H9 (cell line): ENCODE measurements at regions not wholly inside any gene's neighbourhood (a gene's known extent, or its start where the extent isn't known, plus 50 kb on each side); places are given as distances from the start of the nearest gene placed in this dataset.

ENCODE experiments used
- DNase-seq: peaks from one replicate; pipeline ENCODE4 v3.0.0-alpha.2; 2017
- H2AFZ ChIP-seq: one replicate; pipeline ENCODE4 v1.6.1; 2013; ENCODE audit warnings: mild to moderate bottlenecking, low read length, control low read depth, moderate library complexity
- H2AK5ac ChIP-seq: 2 replicates; pipeline ENCODE4 v1.6.1; 2013; ENCODE audit warnings: low read length, control low read depth, mixed read lengths; ENCODE audit not compliant: insufficient read length
- H2BK120ac ChIP-seq: one replicate; pipeline ENCODE4 v1.6.1; 2013; ENCODE audit warnings: low read depth, mild to moderate bottlenecking, low read length, control low read depth, inconsistent platforms; ENCODE audit not compliant: poor library complexity, severe bottlenecking
- H2BK12ac ChIP-seq: 2 replicates; pipeline ENCODE4 v1.6.1; 2013; ENCODE audit warnings: low read length, control low read depth, mixed read lengths, low read depth; ENCODE audit not compliant: insufficient read length
- H2BK15ac ChIP-seq: 2 replicates; pipeline ENCODE4 v1.6.1; 2013; ENCODE audit warnings: low read depth, low read length, control low read depth
- H2BK20ac ChIP-seq: one replicate; pipeline ENCODE4 v1.6.1; 2013; ENCODE audit warnings: low read depth, mild to moderate bottlenecking, low read length, control low read depth, inconsistent platforms; ENCODE audit not compliant: poor library complexity, severe bottlenecking
- H2BK5ac ChIP-seq: 2 replicates; pipeline ENCODE4 v1.6.1; 2013; ENCODE audit warnings: low read length, control low read depth, mixed read lengths; ENCODE audit not compliant: insufficient read length
- H3K14ac ChIP-seq: 2 replicates; pipeline ENCODE4 v1.6.1; 2013; ENCODE audit warnings: low read length, control low read depth; ENCODE audit not compliant: insufficient read depth
- H3K18ac ChIP-seq: 2 replicates; pipeline ENCODE4 v1.6.1; 2013; ENCODE audit warnings: low read depth, mild to moderate bottlenecking, mixed read lengths, low read length, control low read depth; ENCODE audit not compliant: insufficient read length
- H3K23ac ChIP-seq: 2 replicates; pipeline ENCODE4 v1.6.1; 2013; ENCODE audit warnings: low read length, control low read depth, mixed read lengths, low read depth; ENCODE audit not compliant: insufficient read length
- H3K23me2 ChIP-seq: 2 replicates; pipeline ENCODE4 v1.6.1; 2013; ENCODE audit warnings: low read depth, mild to moderate bottlenecking, mixed read lengths, low read length, control low read depth; ENCODE audit not compliant: insufficient read length, poor library complexity, severe bottlenecking
- H3K27ac ChIP-seq: 2 replicates; pipeline ENCODE4 v1.5.1; 2013; ENCODE audit warnings: low read length, control low read depth, mixed read lengths, low read depth; ENCODE audit not compliant: insufficient read length
- H3K27me3 ChIP-seq: 2 replicates; pipeline ENCODE4 v1.6.1; 2013; ENCODE audit warnings: low read length, control low read depth, inconsistent platforms; ENCODE audit not compliant: insufficient read depth
- H3K4ac ChIP-seq: 2 replicates; pipeline ENCODE4 v1.6.1; 2013; ENCODE audit warnings: low read depth, mild to moderate bottlenecking, control low read depth, inconsistent platforms, low read length, moderate library complexity
- H3K4me1 ChIP-seq: 2 replicates; pipeline ENCODE4 v1.6.1; 2013; ENCODE audit warnings: low read length, control low read depth, inconsistent platforms; ENCODE audit not compliant: insufficient read depth
- H3K4me2 ChIP-seq: 2 replicates; pipeline ENCODE4 v1.6.1; 2013; ENCODE audit warnings: low read length, control low read depth, mixed read lengths; ENCODE audit not compliant: insufficient read length, insufficient read depth
- H3K56ac ChIP-seq: 2 replicates; pipeline ENCODE4 v1.6.1; 2013; ENCODE audit warnings: low read depth, mild to moderate bottlenecking, mixed read lengths, low read length, control low read depth; ENCODE audit not compliant: insufficient read length
- H3K79me1 ChIP-seq: 2 replicates; pipeline ENCODE4 v1.6.1; 2013; ENCODE audit warnings: low read depth, mild to moderate bottlenecking, moderate library complexity, low read length, control low read depth, inconsistent platforms; ENCODE audit not compliant: insufficient read depth, poor library complexity, severe bottlenecking
- H3K79me2 ChIP-seq: 2 replicates; pipeline ENCODE4 v1.6.1; 2013; ENCODE audit warnings: low read length, control low read depth, inconsistent platforms; ENCODE audit not compliant: insufficient read depth
- H3K9ac ChIP-seq: 2 replicates; pipeline ENCODE4 v1.6.1; 2013; ENCODE audit warnings: low read length, control low read depth, mixed read lengths; ENCODE audit not compliant: insufficient read length; ENCODE audit errors: extremely low read depth
- H3K9me3 ChIP-seq: one replicate; pipeline ENCODE4 v1.6.1; 2013; ENCODE audit warnings: low read depth, low read length, inconsistent platforms; ENCODE audit not compliant: control insufficient read depth
- H3T11ph ChIP-seq: one replicate; pipeline ENCODE4 v1.6.1; 2013; ENCODE audit warnings: mild to moderate bottlenecking, low read length, control low read depth, inconsistent platforms
- H4K20me1 ChIP-seq: one replicate; pipeline ENCODE4 v1.6.1; 2013; ENCODE audit not compliant: control insufficient read depth, insufficient read length, insufficient read depth
- H4K5ac ChIP-seq: 2 replicates; pipeline ENCODE4 v1.6.1; 2013; ENCODE audit warnings: low read depth, mild to moderate bottlenecking, mixed read lengths, low read length, control low read depth; ENCODE audit not compliant: insufficient read length
- H4K8ac ChIP-seq: replicated peaks from 2 replicates; pipeline ENCODE4 v1.6.1; 2013; ENCODE audit warnings: low read length, control low read depth, mixed read lengths, low read depth; ENCODE audit not compliant: insufficient read length
- H4K91ac ChIP-seq: 2 replicates; pipeline ENCODE4 v1.6.1; 2013; ENCODE audit warnings: low read depth, mild to moderate bottlenecking, moderate library complexity, mixed read lengths, low read length, control low read depth; ENCODE audit not compliant: insufficient read length
- H3K27ac Mint-ChIP-seq, 3 experiments: 2 replicates in 2 of 3; 3 replicates in 1 of 3; pipeline ENCODE4 v1.8.0; 2020 to 2021; ENCODE audit warnings: mixed read lengths in 3 of 3, mild to moderate bottlenecking in 1 of 3, moderate library complexity in 1 of 3
- H3K27me3 Mint-ChIP-seq: 2 replicates; pipeline ENCODE4 v1.8.0; 2021; ENCODE audit warnings: low read depth, mild to moderate bottlenecking, moderate library complexity, mixed read lengths
- H3K36me3 Mint-ChIP-seq, 3 experiments: 2 replicates in 2 of 3; 3 replicates in 1 of 3; pipeline ENCODE4 v1.8.0; 2020 to 2021; ENCODE audit warnings: low read depth in 3 of 3, mixed read lengths in 3 of 3; ENCODE audit not compliant: insufficient read depth in 1 of 3
- H3K4me1 Mint-ChIP-seq, 2 experiments: 2 replicates each; pipeline ENCODE4 v1.8.0; 2020; ENCODE audit warnings: mixed read lengths in 2 of 2
- H3K4me3 Mint-ChIP-seq, 2 experiments: 2 replicates in 1 of 2; 3 replicates in 1 of 2; pipeline ENCODE4 v1.8.0; 2020 to 2021; ENCODE audit warnings: mild to moderate bottlenecking in 2 of 2, mixed read lengths in 2 of 2, moderate library complexity in 1 of 2
- H3K9me3 Mint-ChIP-seq, 2 experiments: 2 replicates in 1 of 2; 3 replicates in 1 of 2; pipeline ENCODE4 v1.8.0; 2020; ENCODE audit warnings: mild to moderate bottlenecking in 2 of 2, mixed read lengths in 2 of 2, moderate library complexity in 1 of 2
- WGBS: extraction: QIAGEN DNeasy Blood & Tissue Kit; methylation state at CpG from one replicate; pipeline ENCODE4 v1.1.7; 2013; ENCODE audit warnings: missing lambda C conversion rate, low lambda C conversion rate, mixed read lengths; ENCODE audit not compliant: insufficient read length; ENCODE audit errors: extremely low coverage; 5-methylcytosine and 5-hydroxymethylcytosine counted together
- TF ChIP-seq, protein P1 (sequence below): fragments of 200-600 bp; sonication (generic); conservative IDR thresholded peaks from 3 replicates; pipeline ENCODE4 v1.8.0; 2021; ENCODE audit warnings: antibody characterized with exemption, mild to moderate bottlenecking

- H3K18ac ChIP-seq: no peak overlapping the region
- TF ChIP-seq, protein P1, sequence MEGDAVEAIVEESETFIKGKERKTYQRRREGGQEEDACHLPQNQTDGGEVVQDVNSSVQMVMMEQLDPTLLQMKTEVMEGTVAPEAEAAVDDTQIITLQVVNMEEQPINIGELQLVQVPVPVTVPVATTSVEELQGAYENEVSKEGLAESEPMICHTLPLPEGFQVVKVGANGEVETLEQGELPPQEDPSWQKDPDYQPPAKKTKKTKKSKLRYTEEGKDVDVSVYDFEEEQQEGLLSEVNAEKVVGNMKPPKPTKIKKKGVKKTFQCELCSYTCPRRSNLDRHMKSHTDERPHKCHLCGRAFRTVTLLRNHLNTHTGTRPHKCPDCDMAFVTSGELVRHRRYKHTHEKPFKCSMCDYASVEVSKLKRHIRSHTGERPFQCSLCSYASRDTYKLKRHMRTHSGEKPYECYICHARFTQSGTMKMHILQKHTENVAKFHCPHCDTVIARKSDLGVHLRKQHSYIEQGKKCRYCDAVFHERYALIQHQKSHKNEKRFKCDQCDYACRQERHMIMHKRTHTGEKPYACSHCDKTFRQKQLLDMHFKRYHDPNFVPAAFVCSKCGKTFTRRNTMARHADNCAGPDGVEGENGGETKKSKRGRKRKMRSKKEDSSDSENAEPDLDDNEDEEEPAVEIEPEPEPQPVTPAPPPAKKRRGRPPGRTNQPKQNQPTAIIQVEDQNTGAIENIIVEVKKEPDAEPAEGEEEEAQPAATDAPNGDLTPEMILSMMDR: no peak
- no peak overlapping the region for H3T11ph ChIP-seq
- Mint-ChIP-seq H3K27me3 (no peaks in the 10 kb centered on the region; the same call in 1 of the 2 replicates), H3K4me3 (no peak overlapping the region), H3K27ac (no peak overlapping the region), H3K36me3 (peaks cover 0 to 11% (median 3%) of the 10 kb centered on the region in 3 experiments; a peak in 2 of 7 replicates), H3K9me3 (peaks cover 13 to 18% of the 10 kb centered on the region in 2 experiments), H3K4me1 (peaks cover 8% of the 10 kb centered on the region in 2 experiments; a peak in 3 of 4 replicates)
- H2BK20ac ChIP-seq: no peak overlapping the region
- H2BK15ac ChIP-seq: no peak overlapping the region
- H3K4me2 ChIP-seq: no peak overlapping the region
- no peak overlapping the region for H2BK12ac ChIP-seq
- no peak overlapping the region for H2BK5ac ChIP-seq
- no peaks in the 10 kb centered on the region for H3K79me1 ChIP-seq
- H3K9me3 ChIP-seq: no peaks in the 10 kb centered on the region
- no peak overlapping the region for H2AFZ ChIP-seq
- H3K23ac ChIP-seq: no peak overlapping the region
- H3K27ac ChIP-seq: no peak overlapping the region
- no peaks in the 10 kb centered on the region for H3K23me2 ChIP-seq
- no peak overlapping the region for H2BK120ac ChIP-seq
- H3K4me1 ChIP-seq: no peaks in the 10 kb centered on the region
- no peak overlapping the region for H4K8ac ChIP-seq
- H4K91ac ChIP-seq: no peak overlapping the region
- H3K79me2 ChIP-seq: no peaks in the 10 kb centered on the region
- no peak overlapping the region for H2AK5ac ChIP-seq
- no peak overlapping the region for H3K14ac ChIP-seq
- no peak overlapping the region for H3K9ac ChIP-seq
- no peaks in the 10 kb centered on the region for H3K27me3 ChIP-seq
- H3K56ac ChIP-seq: no peak overlapping the region
- H3K4ac ChIP-seq: no peak overlapping the region
- H4K20me1 ChIP-seq: no peaks in the 10 kb centered on the region
- no CpG with 5 or more reads among the region's 2 CpGs for WGBS
- H4K5ac ChIP-seq: no peak overlapping the region
- DNase-seq: no peak
Observed at GRCh38 chr1:30348147-30348546, 375.2 kb downstream of the MATN1 start.
